K562 (cell line): ENCODE measurements at regions not wholly inside any gene's neighbourhood (a gene's known extent, or its start where the extent isn't known, plus 50 kb on each side); places are given as distances from the start of the nearest gene placed in this dataset.

ENCODE experiments used
- JUNB ChIP-seq: fragments of 450-650 bp; formaldehyde crosslinking; conservative IDR thresholded peaks from 2 replicates; pipeline ENCODE4 v1.4.0; 2020; ENCODE audit warnings: mild to moderate bottlenecking
- KLF1 ChIP-seq: fragments of 450-650 bp; IDR thresholded peaks from 2 replicates; pipeline ENCODE4 v1.6.1; 2016; ENCODE audit warnings: missing genetic modification characterization, missing compliant biosample characterization

DNA sequence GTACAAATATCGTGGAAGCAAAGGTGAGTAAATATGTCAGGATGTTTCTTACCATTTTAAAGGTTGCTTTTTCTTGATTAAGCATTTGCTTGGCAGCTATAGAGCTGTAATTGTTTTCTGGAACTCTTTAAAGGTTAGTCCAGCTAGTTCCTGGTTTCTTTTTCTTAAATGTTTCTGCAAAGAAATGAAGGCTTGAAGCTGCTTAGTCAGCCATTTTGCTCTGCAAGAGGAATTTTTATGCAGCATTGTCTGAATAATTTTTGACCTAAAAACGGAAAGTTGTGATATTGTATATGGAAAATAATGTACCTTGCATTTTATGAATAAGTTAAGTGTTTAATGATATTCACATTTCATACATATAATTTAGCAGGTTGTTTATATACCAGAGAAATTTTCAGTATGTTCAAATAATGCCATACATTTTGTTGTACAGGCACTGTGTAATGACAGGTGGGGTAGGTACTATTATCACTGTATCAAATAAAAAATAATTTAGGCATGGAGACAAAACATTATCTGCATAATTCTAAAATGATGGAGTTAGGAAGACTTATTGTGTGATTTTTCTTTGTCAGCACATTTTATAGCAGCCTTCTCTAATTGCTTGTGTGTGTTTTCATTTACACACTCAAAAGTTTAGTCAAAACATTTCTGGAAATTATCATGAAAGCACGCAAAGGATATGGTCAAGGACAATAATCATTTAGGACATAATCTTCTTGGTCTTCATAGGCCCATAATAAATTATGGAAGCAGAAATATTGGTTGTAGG, 624.4 kb downstream of the NCAM2 start:
- TF ChIP-seq KLF1 (no peak), JUNB (CRISPR knock-in tag) (no peak)
